Keratinocyte (primary cell): ENCODE measurements at regions not wholly inside any gene's neighbourhood (a gene's known extent, or its start where the extent isn't known, plus 50 kb on each side); places are given as distances from the start of the nearest gene placed in this dataset.

ENCODE experiments used
- DNase-seq: peaks from one replicate; pipeline ENCODE4 v3.0.0-alpha.2; 2011; ENCODE audit warnings: low read depth, missing footprints, low spot score
- FAIRE-seq: peaks from 2 replicates; lab custom pipeline; 2011; peaks lifted over from hg19 to GRCh38; lab: Jason Lieb, UNC
- H2AFZ ChIP-seq: 2 replicates; pipeline ENCODE4 v1.6.0; 2012; ENCODE audit warnings: low read length, control low read depth, inconsistent platforms; ENCODE audit not compliant: control insufficient read depth
- H3K27ac ChIP-seq: 2 replicates; pipeline ENCODE4 v1.5.1; 2011; ENCODE audit warnings: low read length; ENCODE audit not compliant: control insufficient read depth, insufficient read depth
- H3K27me3 ChIP-seq: 3 replicates; pipeline ENCODE4 v1.6.0; 2011; ENCODE audit warnings: low read length; ENCODE audit not compliant: control insufficient read depth, insufficient read depth; ENCODE audit errors: extremely low read depth
- H3K36me3 ChIP-seq, 2 experiments: 2 replicates in 1 of 2; 3 replicates in 1 of 2; pipeline ENCODE4 v1.5.1; 2011; ENCODE audit warnings: low read length in 2 of 2, mild to moderate bottlenecking in 1 of 2; ENCODE audit not compliant: control insufficient read depth in 2 of 2, insufficient read depth in 2 of 2; ENCODE audit errors: extremely low read depth in 1 of 2
- H3K4me1 ChIP-seq: 3 replicates; pipeline ENCODE4 v1.5.1; 2011; ENCODE audit warnings: low read length; ENCODE audit not compliant: control insufficient read depth, insufficient read depth; ENCODE audit errors: extremely low read depth
- H3K4me2 ChIP-seq: 3 replicates; pipeline ENCODE4 v1.6.0; 2011; ENCODE audit warnings: low read depth, low read length; ENCODE audit not compliant: control insufficient read depth, insufficient read depth; ENCODE audit errors: extremely low read depth
- H3K4me3 ChIP-seq, 3 experiments: fragments of 200-600 bp in 1 of 3; sonication (generic) in 1 of 3; 2 replicates in 2 of 3; 3 replicates in 1 of 3; pipeline ENCODE4 v1.5.1; 2011 to 2016; ENCODE audit warnings: low read length in 3 of 3, mild to moderate bottlenecking in 3 of 3, control low read depth in 2 of 3, inconsistent platforms in 1 of 3, low read depth in 1 of 3, mixed read lengths in 1 of 3, mixed run types in 1 of 3, moderate library complexity in 1 of 3; ENCODE audit not compliant: control insufficient read depth in 2 of 3, insufficient read depth in 2 of 3; ENCODE audit errors: extremely low read depth in 1 of 3
- H3K79me2 ChIP-seq: 2 replicates; pipeline ENCODE4 v1.6.0; 2012; ENCODE audit warnings: low read length; ENCODE audit not compliant: control insufficient read depth, insufficient read depth
- H3K9ac ChIP-seq: 3 replicates; pipeline ENCODE4 v1.6.0; 2011; ENCODE audit warnings: low read length; ENCODE audit not compliant: control insufficient read depth, insufficient read depth; ENCODE audit errors: extremely low read depth
- H3K9me1 ChIP-seq: 3 replicates; pipeline ENCODE4 v1.6.0; 2011; ENCODE audit warnings: low read length; ENCODE audit not compliant: control insufficient read depth, insufficient read depth; ENCODE audit errors: extremely low read depth
- H3K9me3 ChIP-seq: 2 replicates; pipeline ENCODE4 v1.5.1; 2012; ENCODE audit warnings: low read depth, low read length; ENCODE audit not compliant: control insufficient read depth
- H4K20me1 ChIP-seq: 3 replicates; pipeline ENCODE4 v1.6.0; 2011; ENCODE audit warnings: low read length; ENCODE audit not compliant: control insufficient read depth, insufficient read depth; ENCODE audit errors: extremely low read depth
- EZH2 ChIP-seq: IDR thresholded peaks from one replicate; pipeline ENCODE4 v1.6.1; 2012; ENCODE audit warnings: inconsistent platforms, mild to moderate bottlenecking, low read length, moderate library complexity
- dilution Hi-C: fragments of 300-500 bp; cut with MboI; formaldehyde crosslinking; loops from one replicate; pipeline ENCODE4 v1.7.0; 2020; ENCODE audit warnings: low sequenced_read_pairs; ENCODE audit not compliant: extremely low pct_ligation_motif_present
- TF ChIP-seq, protein P1 (sequence below), 3 experiments: IDR thresholded peaks in 1 of 3; conservative IDR thresholded peaks in 1 of 3; optimal IDR thresholded peaks in 1 of 3; 2 replicates in 2 of 3; 3 replicates in 1 of 3; pipeline versions ENCODE3 to v1.5.1; 2011; ENCODE audit warnings: low read length in 3 of 3, mild to moderate bottlenecking in 3 of 3, moderate library complexity in 2 of 3, control low read depth in 1 of 3, inconsistent platforms in 1 of 3; ENCODE audit not compliant: insufficient read depth in 2 of 3; ENCODE audit errors: extremely low read depth in 1 of 3

DNA sequence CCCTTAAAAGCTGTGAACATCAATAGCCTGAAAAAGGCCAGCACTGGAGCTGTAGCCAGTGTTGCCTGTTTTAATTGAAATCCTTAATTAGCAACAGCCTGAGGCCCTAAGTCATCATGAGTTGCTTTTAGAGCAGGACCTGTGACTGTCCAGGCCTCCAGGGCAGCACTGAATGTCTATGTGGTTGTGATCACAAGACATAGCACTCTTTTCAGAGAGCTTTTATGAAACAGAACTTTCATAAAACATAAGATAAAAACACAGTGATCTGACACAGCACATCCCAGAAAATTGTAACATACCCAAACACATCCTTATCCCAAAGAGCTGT is 85.5 kb upstream of the MYO10 start:
- DNase-seq (no peak), FAIRE-seq (no peak)
- Histone ChIP-seq H3K9ac (no peak overlapping the region), H3K27ac (no peak overlapping the region), H3K9me1 (no peaks in the 10 kb centered on the region), H3K4me1 (peaks cover 20% of the 10 kb centered on the region), H3K4me2 (no peak overlapping the region), H2AFZ (no peak overlapping the region), H3K79me2 (no peaks in the 10 kb centered on the region), H3K36me3 (no peaks in the 10 kb centered on the region), H3K9me3 (no peaks in the 10 kb centered on the region), H3K4me3 (no peak overlapping the region), H3K27me3 (no peaks in the 10 kb centered on the region), H4K20me1 (no peaks in the 10 kb centered on the region)
- dilution Hi-C loops = no loop called here
- TF ChIP-seq, protein P1, sequence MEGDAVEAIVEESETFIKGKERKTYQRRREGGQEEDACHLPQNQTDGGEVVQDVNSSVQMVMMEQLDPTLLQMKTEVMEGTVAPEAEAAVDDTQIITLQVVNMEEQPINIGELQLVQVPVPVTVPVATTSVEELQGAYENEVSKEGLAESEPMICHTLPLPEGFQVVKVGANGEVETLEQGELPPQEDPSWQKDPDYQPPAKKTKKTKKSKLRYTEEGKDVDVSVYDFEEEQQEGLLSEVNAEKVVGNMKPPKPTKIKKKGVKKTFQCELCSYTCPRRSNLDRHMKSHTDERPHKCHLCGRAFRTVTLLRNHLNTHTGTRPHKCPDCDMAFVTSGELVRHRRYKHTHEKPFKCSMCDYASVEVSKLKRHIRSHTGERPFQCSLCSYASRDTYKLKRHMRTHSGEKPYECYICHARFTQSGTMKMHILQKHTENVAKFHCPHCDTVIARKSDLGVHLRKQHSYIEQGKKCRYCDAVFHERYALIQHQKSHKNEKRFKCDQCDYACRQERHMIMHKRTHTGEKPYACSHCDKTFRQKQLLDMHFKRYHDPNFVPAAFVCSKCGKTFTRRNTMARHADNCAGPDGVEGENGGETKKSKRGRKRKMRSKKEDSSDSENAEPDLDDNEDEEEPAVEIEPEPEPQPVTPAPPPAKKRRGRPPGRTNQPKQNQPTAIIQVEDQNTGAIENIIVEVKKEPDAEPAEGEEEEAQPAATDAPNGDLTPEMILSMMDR (optimal IDR thresholded peaks at IDR 0.05 in 1 of 3, IDR thresholded peaks at IDR 0.05 in 1 of 3, conservative IDR thresholded peaks at IDR 0.05 in 1 of 3; ENCODE audit: extremely low read depth in 1 of 3, insufficient read depth in 2 of 3, low read length in 3 of 3) = no peak
- no peak for TF ChIP-seq EZH2

DNA sequence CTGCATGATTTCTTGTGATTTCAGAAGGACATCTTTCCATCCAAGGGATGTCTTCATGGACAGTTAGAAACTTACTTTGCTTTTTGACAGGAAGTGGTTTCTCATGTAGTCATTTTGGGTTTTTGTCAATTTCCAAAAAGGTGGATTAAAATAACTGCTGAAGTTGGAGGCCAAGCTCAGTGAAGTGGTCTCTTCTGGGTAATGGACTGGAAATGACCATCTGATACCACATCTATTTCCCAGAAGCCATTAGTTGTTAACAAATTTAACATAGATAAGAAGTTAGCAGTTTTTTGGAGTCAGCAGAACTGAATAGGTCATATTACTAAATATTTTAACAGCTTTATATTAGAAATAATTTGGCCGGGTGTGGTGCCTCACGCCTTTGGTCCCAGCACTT is 86.2 kb upstream of the MYO10 start:
- H3K27me3 ChIP-seq = no peaks in the 10 kb centered on the region
- no peak overlapping the region for H3K27ac ChIP-seq
- H3K9me3 ChIP-seq = no peaks in the 10 kb centered on the region
- no peaks in the 10 kb centered on the region for H3K36me3 ChIP-seq
- FAIRE-seq (no peak), DNase-seq (no peak)
- H2AFZ ChIP-seq = no peak overlapping the region
- dilution Hi-C loops = no loop called here
- TF ChIP-seq, protein P1 (optimal IDR thresholded peaks at IDR 0.05 in 1 of 3, IDR thresholded peaks at IDR 0.05 in 1 of 3, conservative IDR thresholded peaks at IDR 0.05 in 1 of 3; ENCODE audit: extremely low read depth in 1 of 3, insufficient read depth in 2 of 3, low read length in 3 of 3) = no peak
- no peak for TF ChIP-seq EZH2
- no peak overlapping the region for H3K4me2 ChIP-seq
- H3K9ac ChIP-seq = no peak overlapping the region
- no peaks in the 10 kb centered on the region for H4K20me1 ChIP-seq
- no peaks in the 10 kb centered on the region for H3K79me2 ChIP-seq
- no peak overlapping the region for H3K4me3 ChIP-seq
- H3K9me1 ChIP-seq = no peaks in the 10 kb centered on the region
- H3K4me1 ChIP-seq = peaks cover 20% of the 10 kb centered on the region
